Ascending aorta (tissue), 2 donors: ENCODE measurements at regions not wholly inside any gene's neighbourhood (a gene's known extent, or its start where the extent isn't known, plus 50 kb on each side); places are given as distances from the start of the nearest gene placed in this dataset.

Source experiments
- DNase-seq, 2 donors: peaks; one replicate each; pipeline ENCODE4 v3.0.0-alpha.2; 2019; ENCODE audit warnings: low spot score in 2 of 2
- H3K27ac ChIP-seq, 2 donors: fragments of 200-600 bp; sonication (generic); one replicate each; pipeline ENCODE4 v1.5.1; 2016 to 2017; ENCODE audit warnings: mild to moderate bottlenecking in 1 of 2
- H3K27me3 ChIP-seq: fragments of 200-600 bp; sonication (generic); one replicate; pipeline ENCODE4 v1.5.1; 2017
- H3K36me3 ChIP-seq, 2 donors: fragments of 200-600 bp; sonication (generic); one replicate each; pipeline ENCODE4 v1.5.1; 2016
- H3K4me1 ChIP-seq, 2 donors: fragments of 200-600 bp; sonication (generic); one replicate each; pipeline ENCODE4 v1.5.1; 2016 to 2017; ENCODE audit warnings: mild to moderate bottlenecking in 1 of 2
- H3K4me3 ChIP-seq, 2 donors: fragments of 200-600 bp; sonication (generic); one replicate each; pipeline ENCODE4 v1.5.1; 2016 to 2017; ENCODE audit warnings: mild to moderate bottlenecking in 1 of 2
- H3K9me3 ChIP-seq, 2 donors: fragments of 200-600 bp; sonication (generic); one replicate each; pipeline ENCODE4 v1.5.1; 2016
- intact Hi-C: fragments of 100-400 bp; cut with DNase I; formaldehyde crosslinking; loops from one replicate; pipeline ENCODE4 v1.15.1; 2023
- TF ChIP-seq, protein P1 (sequence below), 3 experiments: fragments of 200-600 bp in 2 of 3; fragments of 450-650 bp in 1 of 3; sonication (generic) in 2 of 3; IDR thresholded peaks; one replicate each; pipeline ENCODE4 v1.5.1; 2016 to 2019; ENCODE audit warnings: antibody characterized with exemption in 3 of 3, mild to moderate bottlenecking in 1 of 3, moderate library complexity in 1 of 3

DNA sequence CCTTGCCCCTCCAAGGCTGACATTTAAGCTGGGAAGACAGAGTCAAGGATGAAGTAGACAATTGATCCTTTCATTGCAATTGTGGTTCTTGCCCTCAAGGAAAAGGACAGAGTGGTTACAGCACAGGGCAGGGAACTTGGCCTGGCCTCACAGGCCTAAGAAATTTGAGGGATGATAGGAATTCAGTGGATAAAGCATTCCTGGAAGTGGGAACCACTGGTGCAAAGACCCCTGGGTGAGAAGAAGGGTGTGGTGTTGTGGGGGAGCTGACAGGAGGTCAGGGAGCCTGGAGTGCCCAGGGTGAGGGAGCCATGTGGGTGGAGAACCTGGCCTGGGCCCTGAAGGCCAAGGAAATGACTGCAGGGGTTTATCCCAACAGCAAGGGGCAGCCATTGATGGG, 287.4 kb downstream of the UACA start:
- intact Hi-C loops = loop anchor here (2.0 to 10.0 kb wide), 3 partner anchors 279 to 1021 kb away; partner anchors contain the start of gene RPLP1
- Histone ChIP-seq H3K36me3 (no peaks in the 10 kb centered on the region), H3K27me3 (no peaks in the 10 kb centered on the region), H3K4me1 (peaks cover 11 to 16% of the 10 kb centered on the region in 2 donors), H3K27ac (peak overlapping the region; percentile 91), H3K9me3 (no peaks in the 10 kb centered on the region), H3K4me3 (no peak overlapping the region)
- TF ChIP-seq, protein P1, sequence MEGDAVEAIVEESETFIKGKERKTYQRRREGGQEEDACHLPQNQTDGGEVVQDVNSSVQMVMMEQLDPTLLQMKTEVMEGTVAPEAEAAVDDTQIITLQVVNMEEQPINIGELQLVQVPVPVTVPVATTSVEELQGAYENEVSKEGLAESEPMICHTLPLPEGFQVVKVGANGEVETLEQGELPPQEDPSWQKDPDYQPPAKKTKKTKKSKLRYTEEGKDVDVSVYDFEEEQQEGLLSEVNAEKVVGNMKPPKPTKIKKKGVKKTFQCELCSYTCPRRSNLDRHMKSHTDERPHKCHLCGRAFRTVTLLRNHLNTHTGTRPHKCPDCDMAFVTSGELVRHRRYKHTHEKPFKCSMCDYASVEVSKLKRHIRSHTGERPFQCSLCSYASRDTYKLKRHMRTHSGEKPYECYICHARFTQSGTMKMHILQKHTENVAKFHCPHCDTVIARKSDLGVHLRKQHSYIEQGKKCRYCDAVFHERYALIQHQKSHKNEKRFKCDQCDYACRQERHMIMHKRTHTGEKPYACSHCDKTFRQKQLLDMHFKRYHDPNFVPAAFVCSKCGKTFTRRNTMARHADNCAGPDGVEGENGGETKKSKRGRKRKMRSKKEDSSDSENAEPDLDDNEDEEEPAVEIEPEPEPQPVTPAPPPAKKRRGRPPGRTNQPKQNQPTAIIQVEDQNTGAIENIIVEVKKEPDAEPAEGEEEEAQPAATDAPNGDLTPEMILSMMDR (IDR thresholded peaks at IDR 0.05) = no peak
- DNase-seq = no peak

DNA sequence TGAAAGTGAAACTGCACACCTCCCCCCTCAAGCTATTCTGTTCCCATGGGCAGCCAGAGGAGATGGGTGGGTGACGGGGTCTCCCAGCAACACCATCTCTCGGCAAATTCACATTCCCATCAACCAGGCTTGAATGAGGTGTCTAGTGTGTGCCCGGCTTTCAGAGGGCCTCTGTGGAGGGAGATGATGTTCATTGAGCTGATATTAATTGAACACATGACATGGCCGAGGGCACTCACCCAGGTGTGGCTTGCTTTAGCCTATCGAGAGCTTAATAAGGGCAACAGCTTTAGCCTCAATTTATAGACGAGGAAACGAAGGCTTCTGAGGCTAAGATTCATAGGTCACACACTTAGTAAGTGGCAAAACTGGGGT, 288.0 kb downstream of the UACA start:
- TF ChIP-seq, protein P1 (IDR thresholded peaks at IDR 0.05) = no peak

DNA sequence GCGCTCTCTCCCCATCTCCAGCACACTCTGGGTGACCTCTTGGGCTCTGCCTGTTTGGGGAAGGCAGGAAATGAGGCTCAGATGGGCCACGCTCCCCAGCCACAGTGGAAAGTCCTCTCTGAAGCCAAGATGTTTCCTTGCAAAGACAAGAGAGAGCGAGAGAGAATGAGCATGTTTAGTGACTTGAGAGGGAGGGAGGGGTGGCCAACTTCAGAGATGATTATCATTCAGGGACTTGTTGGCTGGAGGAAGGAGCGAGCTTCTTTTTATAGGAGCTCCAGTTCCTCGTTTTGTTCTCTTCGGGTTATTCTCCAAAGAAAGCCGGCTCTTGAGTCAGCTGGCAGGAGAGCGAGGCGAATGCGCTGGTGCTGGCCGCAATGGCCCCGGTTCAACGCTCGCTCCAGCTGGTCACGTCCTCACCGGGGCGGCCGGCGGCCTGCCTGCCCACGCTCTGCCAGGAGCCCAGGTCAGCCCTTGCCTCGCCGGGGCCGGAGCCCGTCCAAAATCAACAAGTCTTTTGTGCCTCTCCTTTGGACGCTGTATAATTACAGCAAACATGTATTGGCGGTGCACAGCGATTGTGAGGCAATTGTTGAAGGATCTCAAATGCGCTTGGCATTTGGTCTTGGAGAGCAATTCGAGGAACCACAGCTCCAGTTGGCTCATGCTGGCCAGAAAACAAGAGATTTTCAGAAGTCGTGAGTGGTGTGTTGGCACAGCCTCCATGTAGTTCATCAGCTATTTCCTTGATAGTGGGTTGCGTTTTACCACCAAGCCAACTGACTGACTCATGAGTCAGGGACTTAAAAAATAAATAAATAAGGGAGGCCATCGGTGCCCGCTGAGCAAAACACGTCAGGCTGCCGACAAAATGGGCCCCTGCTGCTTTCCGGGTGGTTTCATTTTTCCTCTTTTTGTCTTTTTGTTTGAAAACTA, 288.6 kb downstream of the UACA start:
- Histone ChIP-seq H3K9me3 (no peaks in the 10 kb centered on the region), H3K4me1 (peaks cover 11 to 16% of the 10 kb centered on the region in 2 donors), H3K4me3 (peak overlapping the region; percentile 16 to 48), H3K36me3 (no peaks in the 10 kb centered on the region), H3K27ac (peak overlapping the region; percentile 91), H3K27me3 (no peaks in the 10 kb centered on the region)
- TF ChIP-seq, protein P1 (IDR thresholded peaks at IDR 0.05) = no peak
- intact Hi-C loops = loop anchor here (1.0 to 10.0 kb wide), 4 partner anchors 277 to 1020 kb away; partner anchors contain the start of gene RPLP1
- peak; percentile 79 to 97 for DNase-seq

More for the DNA sequence above, 288.0 kb downstream of the UACA start:
- no peaks in the 10 kb centered on the region for H3K9me3 ChIP-seq
- peak overlapping the region; percentile 91 for H3K27ac ChIP-seq
- peaks cover 11 to 16% of the 10 kb centered on the region in 2 donors for H3K4me1 ChIP-seq
- peak overlapping the region in 1 of 2 donors; percentile 48 for H3K4me3 ChIP-seq
- H3K36me3 ChIP-seq = no peaks in the 10 kb centered on the region
- intact Hi-C loops = loop anchor here (2.0 to 10.0 kb wide), 3 partner anchors 278 to 1021 kb away; partner anchors contain the start of gene RPLP1
- H3K27me3 ChIP-seq = no peaks in the 10 kb centered on the region
- DNase-seq = no peak

DNA sequence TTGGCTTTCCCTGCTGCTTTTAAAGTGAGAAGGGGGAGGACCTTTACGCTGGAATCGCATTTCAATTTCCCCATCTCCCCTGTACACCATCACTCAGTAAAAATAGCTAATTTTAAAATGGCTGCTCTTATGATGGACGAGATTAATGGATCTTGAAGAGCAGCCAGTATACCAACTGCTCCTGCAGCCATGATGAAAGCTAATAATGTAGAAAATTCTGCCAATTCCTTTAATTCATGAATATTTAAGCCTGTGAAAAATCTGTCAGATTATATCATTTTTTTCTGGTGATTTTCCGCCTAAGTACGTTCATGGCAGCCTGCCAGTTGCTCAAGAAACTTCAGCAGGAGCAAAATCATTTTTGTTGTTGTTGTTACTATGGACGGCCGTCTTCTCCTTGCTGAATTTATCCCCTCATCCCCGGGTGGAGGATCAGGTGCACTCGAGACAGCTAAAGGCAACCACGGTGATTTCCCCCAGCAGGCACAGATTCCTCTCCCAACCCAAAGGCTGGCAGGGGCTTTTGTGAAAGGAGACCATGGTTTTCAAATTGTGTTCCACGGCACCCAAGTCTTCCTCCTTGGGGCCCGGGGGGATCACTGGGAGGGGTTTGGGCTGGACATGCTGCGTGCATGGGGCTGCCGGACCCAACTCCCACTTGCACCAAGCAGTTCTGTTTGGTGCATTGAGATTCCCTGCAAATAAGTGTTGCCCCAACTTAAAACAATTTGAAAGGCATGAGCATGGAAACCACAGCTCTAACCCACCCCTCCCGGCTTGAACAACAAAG, 289.6 kb downstream of the UACA start:
- Histone ChIP-seq H3K4me1 (peaks cover 11 to 16% of the 10 kb centered on the region in 2 donors), H3K36me3 (no peaks in the 10 kb centered on the region), H3K9me3 (no peaks in the 10 kb centered on the region), H3K4me3 (peak overlapping the region; percentile 16 to 48), H3K27ac (peak overlapping the region; percentile 91), H3K27me3 (no peaks in the 10 kb centered on the region)
- intact Hi-C loops = loop anchor here (1.0 to 10.0 kb wide), 3 partner anchors 373 to 1019 kb away; partner anchors contain the start of gene RPLP1
- DNase-seq = no peak
- TF ChIP-seq, protein P1 (IDR thresholded peaks at IDR 0.05) = no peak

DNA sequence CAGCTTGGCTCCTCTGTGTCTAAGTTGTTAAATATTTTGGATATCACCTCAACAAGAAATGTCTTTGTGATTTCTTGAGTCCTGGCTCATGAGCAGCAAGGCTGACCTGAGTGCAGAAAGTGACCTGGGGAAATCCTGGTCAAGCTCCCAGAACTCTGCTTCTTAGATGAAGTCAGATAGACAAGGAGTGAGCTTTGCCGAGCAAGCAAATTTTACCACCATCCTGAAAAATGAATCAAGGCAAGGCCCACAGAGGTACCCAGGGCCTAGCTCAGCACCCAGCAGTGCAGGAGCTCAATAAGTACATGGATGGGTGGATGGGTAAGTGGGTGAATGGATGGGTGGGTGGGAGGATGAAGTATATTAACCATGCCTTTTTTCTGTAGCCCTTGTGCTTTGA, 291.8 kb downstream of the UACA start:
- DNase-seq = no peak
- no peak overlapping the region for H3K4me3 ChIP-seq
- intact Hi-C loops = loop anchor here (10.0 kb wide), 1 partner anchor 1017 kb away; the partner anchor contains the start of gene RPLP1
- TF ChIP-seq, protein P1 (IDR thresholded peaks at IDR 0.05) = no peak
- no peaks in the 10 kb centered on the region for H3K36me3 ChIP-seq
- H3K9me3 ChIP-seq = no peaks in the 10 kb centered on the region
- peaks cover 11 to 16% of the 10 kb centered on the region in 2 donors for H3K4me1 ChIP-seq
- no peak overlapping the region for H3K27ac ChIP-seq
- no peaks in the 10 kb centered on the region for H3K27me3 ChIP-seq
